ENCODE measurements at regions not wholly inside any gene's neighbourhood (a gene's known extent, or its start where the extent isn't known, plus 50 kb on each side); places are given as distances from the start of the nearest gene placed in this dataset.

DNA sequence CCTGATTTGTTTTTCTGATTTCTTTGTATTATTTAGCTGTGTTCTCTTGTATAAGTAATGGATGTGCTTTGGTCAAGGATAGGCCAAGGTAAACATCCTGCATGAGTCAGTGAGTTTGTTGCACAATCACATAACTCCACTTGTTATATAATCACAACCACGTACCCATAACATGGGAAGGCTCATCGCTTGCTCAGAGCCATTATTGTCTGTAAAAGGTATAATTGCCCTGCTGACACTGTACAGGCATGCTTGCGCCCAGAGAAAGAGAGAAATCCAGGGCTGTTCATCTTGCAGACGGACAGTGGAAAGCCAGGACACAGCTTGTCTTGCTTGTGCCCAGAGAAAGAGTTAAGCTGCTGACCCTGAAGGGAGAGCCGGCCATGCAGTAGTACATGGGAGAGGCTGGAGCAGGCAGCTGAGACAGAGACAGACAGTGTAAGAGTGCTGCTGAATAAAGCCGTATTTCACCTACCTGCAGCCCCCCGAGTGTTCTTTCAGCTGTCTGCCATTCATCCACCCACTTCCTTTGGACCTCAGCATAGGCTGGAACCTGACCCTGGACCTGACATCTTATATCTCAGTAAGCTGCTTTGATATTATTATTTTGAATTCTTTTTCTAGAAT lies 174.7 kb upstream of the DAAM1 start:
- Histone ChIP-seq H3K4me2 (ENCODE audit: control insufficient read depth, insufficient read depth) (no peak overlapping the region), H2AFZ (ENCODE audit: control insufficient read depth, low read depth, low read length) (no peak overlapping the region), H3K27ac (ENCODE audit: control insufficient read depth, insufficient read depth) (no peak overlapping the region), H3K9me3 (replicated peaks; ENCODE audit: control insufficient read depth, insufficient read depth, low read length) (peaks cover 3% of the 10 kb centered on the region; the same call in 1 of the 3 replicates), H4K20me1 (ENCODE audit: control insufficient read depth, insufficient read depth) (no peaks in the 10 kb centered on the region), H3K9ac (ENCODE audit: control insufficient read depth, insufficient read depth, low read length) (no peak overlapping the region), H3K27me3 (replicated peaks in 1 of 2; ENCODE audit: control insufficient read depth in 2 of 2, insufficient read depth in 2 of 2, low read length in 1 of 2) (no peaks in the 10 kb centered on the region), H3K36me3 (ENCODE audit: control insufficient read depth in 2 of 2, insufficient read depth in 2 of 2, low read length in 1 of 2) (no peaks in the 10 kb centered on the region), H3K4me3 (no peak overlapping the region), H3K79me2 (ENCODE audit: control insufficient read depth, insufficient read depth, low read length) (no peaks in the 10 kb centered on the region), H3K4me1 (ENCODE audit: control insufficient read depth, insufficient read depth, low read length) (no peaks in the 10 kb centered on the region)
- FAIRE-seq (no peak), DNase-seq (ENCODE audit: low read depth, low spot score) (no peak), ATAC-seq (no peak)
- intact Hi-C loops (cut with micrococcal nuclease; ENCODE audit: unreplicated experiment) (no loop called here), in situ Hi-C loops (cut with MboI) (no loop called here)
- RAD21 ChIA-PET (ENCODE audit: unreplicated experiment), result no interaction called here
- POLR2A ChIA-PET, result no interaction called here
- SMC1A ChIA-PET (ENCODE audit: uncharacterized antibody, unreplicated experiment), result interaction anchor here (1.2 kb wide), 1 partner anchor 48 kb away, joined by 3 read pairs; no protein-coding TSS in a partner anchor
- CTCF ChIA-PET, result interaction anchor here (0.9 to 1.3 kb wide), 3 partner anchors 109 to 373 kb away, joined by 3 read pairs; no protein-coding TSS in a partner anchor
- no TSS peak for BruUV-seq (replicated peaks)
- TF ChIP-seq TCF12 (IDR thresholded peaks at IDR 0.05; ENCODE audit: low read depth, low read length), result no peak
- WGBS (ENCODE audit: insufficient coverage, insufficient replicate concordance, low lambda C conversion rate, missing lambda C conversion rate), result 40% methylated on average over 7 of the region's 7 CpGs

DNA sequence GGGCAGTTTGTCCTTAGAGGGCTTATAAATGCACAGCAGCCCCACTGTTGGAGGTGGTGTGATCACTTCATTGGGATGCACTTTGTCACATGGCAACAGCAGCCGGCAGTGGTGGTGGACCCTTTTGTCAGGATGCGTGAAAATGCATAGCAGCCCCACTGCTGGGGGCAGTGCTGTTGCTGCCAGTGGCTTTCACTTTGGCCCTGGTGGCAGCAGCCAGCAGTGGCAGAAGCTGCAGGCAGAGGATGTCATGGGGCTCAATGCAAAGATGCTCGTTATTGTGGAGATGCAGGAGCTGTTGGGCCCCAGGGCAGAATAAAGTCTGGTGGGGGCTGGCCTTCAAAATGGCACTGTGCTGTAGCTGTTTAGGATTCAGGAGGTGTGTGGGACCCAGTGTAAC lies 173.0 kb upstream of the DAAM1 start:
- TF ChIP-seq SMC3 (IDR thresholded peaks at IDR 0.05; ENCODE audit: borderline replicate concordance, low read length), result no peak
- H3K9me3 ChIP-seq (replicated peaks; ENCODE audit: control insufficient read depth, insufficient read depth, low read length), result peaks cover 3% of the 10 kb centered on the region; the same call in 1 of the 3 replicates
- H3K4me2 ChIP-seq (ENCODE audit: control insufficient read depth, insufficient read depth), result no peak overlapping the region
- ChIA-PET SMC1A (ENCODE audit: uncharacterized antibody, unreplicated experiment) (interaction anchor here (1.7 kb wide), 1 partner anchor 12 kb away, joined by 6 read pairs; no protein-coding TSS in a partner anchor), RAD21 (ENCODE audit: unreplicated experiment) (interaction anchor here (1.0 kb wide), 1 partner anchor 13 kb away, joined by 4 read pairs; no protein-coding TSS in a partner anchor), POLR2A (interaction anchor here (0.9 kb wide), 1 partner anchor 12 kb away, joined by 3 read pairs; no protein-coding TSS in a partner anchor), CTCF (no interaction called here)
- no peaks in the 10 kb centered on the region for H3K36me3 ChIP-seq (ENCODE audit: control insufficient read depth in 2 of 2, insufficient read depth in 2 of 2, low read length in 1 of 2)
- FAIRE-seq (no peak), ATAC-seq (no peak), DNase-seq (ENCODE audit: low read depth, low spot score) (no peak)
- H2AFZ ChIP-seq (ENCODE audit: control insufficient read depth, low read depth, low read length), result no peak overlapping the region
- in situ Hi-C loops (cut with MboI), result no loop called here
- H4K20me1 ChIP-seq (ENCODE audit: control insufficient read depth, insufficient read depth), result no peaks in the 10 kb centered on the region
- whole genome bisulfite sequencing (ENCODE audit: insufficient coverage, insufficient replicate concordance, low lambda C conversion rate, missing lambda C conversion rate), result 83% methylated on average over 3 of the region's 3 CpGs
- H3K4me1 ChIP-seq (ENCODE audit: control insufficient read depth, insufficient read depth, low read length), result no peaks in the 10 kb centered on the region
- no peak overlapping the region for H3K9ac ChIP-seq (ENCODE audit: control insufficient read depth, insufficient read depth, low read length)
- BruUV-seq (replicated peaks), result no TSS peak
- intact Hi-C loops (cut with micrococcal nuclease; ENCODE audit: unreplicated experiment), result no loop called here
- H3K79me2 ChIP-seq (ENCODE audit: control insufficient read depth, insufficient read depth, low read length), result no peaks in the 10 kb centered on the region
- H3K27ac ChIP-seq (ENCODE audit: control insufficient read depth, insufficient read depth), result no peak overlapping the region
- H3K27me3 ChIP-seq (replicated peaks in 1 of 2; ENCODE audit: control insufficient read depth in 2 of 2, insufficient read depth in 2 of 2, low read length in 1 of 2), result no peaks in the 10 kb centered on the region
- no peak overlapping the region for H3K4me3 ChIP-seq

Measured in GM12878 (cell line).